ENCODE measurements at regions not wholly inside any gene's neighbourhood (a gene's known extent, or its start where the extent isn't known, plus 50 kb on each side); places are given as distances from the start of the nearest gene placed in this dataset.

DNA sequence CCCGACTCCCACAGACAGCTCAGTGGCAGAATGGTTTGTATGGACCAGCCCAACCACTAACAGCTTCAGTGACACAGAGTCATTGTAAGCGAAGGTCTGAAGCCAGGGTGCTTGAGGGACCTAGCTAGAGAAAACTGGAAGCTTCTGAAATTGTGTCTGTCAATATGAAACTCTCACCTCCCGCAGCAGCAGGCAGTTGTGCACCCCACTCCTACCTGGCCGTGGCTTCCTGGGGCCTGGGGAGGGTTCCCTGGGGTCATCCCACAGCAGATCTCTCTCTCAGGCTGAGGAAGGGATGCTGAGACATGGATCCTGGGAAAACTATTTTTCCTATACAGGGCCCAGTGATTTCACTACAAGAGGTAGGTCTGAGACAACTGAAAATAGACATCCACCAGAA is 229.5 kb downstream of the TFCP2L1 start:
- Histone ChIP-seq H3K9me2 (ENCODE audit: insufficient read depth) (no peaks in the 10 kb centered on the region), H3K79me2 (ENCODE audit: insufficient read depth, low read length) (no peaks in the 10 kb centered on the region), H3K27me3 (ENCODE audit: insufficient read depth, low read length) (no peaks in the 10 kb centered on the region), H3K4me3 (replicated peaks in 1 of 2; ENCODE audit: low read depth in 1 of 2, low read length in 2 of 2) (no peak overlapping the region), H3K9ac (ENCODE audit: low read length) (no peak overlapping the region), H3K4me2 (ENCODE audit: low read length) (no peak overlapping the region), H3K36me3 (ENCODE audit: control insufficient read depth in 1 of 2, insufficient read depth in 2 of 2, low read length in 2 of 2) (no peaks in the 10 kb centered on the region), H2AFZ (ENCODE audit: low read depth, low read length, poor library complexity, severe bottlenecking) (no peak overlapping the region), H3K4me1 (ENCODE audit: control insufficient read depth in 1 of 2, insufficient read depth in 2 of 2, low read length in 2 of 2) (no peaks in the 10 kb centered on the region), H4K20me1 (ENCODE audit: insufficient read depth) (no peaks in the 10 kb centered on the region), H3K27ac (ENCODE audit: low read depth, low read length) (no peak overlapping the region), H3K9me3 (ENCODE audit: control insufficient read depth in 1 of 2, insufficient read depth in 1 of 2, low read depth in 1 of 2, low read length in 2 of 2) (peaks cover 0 to 6% of the 10 kb centered on the region in 2 experiments; a peak in 1 of 4 replicates)
- ChIA-PET RAD21 (ENCODE audit: low non-redundant PET in 1 of 2, low total read pairs in 2 of 2, uncharacterized antibody in 2 of 2, unreplicated experiment in 2 of 2) (no interaction called here), POLR2A (no interaction called here), CTCF (no interaction called here)
- DNase-seq (ENCODE audit: low read depth, low spot score): no peak
- intact Hi-C loops (cut with micrococcal nuclease): no loop called here
- no peak for TF ChIP-seq POLR2AphosphoS5 (IDR thresholded peaks at IDR 0.05; ENCODE audit: low read depth, low read length)
- TF ChIP-seq, protein P1, sequence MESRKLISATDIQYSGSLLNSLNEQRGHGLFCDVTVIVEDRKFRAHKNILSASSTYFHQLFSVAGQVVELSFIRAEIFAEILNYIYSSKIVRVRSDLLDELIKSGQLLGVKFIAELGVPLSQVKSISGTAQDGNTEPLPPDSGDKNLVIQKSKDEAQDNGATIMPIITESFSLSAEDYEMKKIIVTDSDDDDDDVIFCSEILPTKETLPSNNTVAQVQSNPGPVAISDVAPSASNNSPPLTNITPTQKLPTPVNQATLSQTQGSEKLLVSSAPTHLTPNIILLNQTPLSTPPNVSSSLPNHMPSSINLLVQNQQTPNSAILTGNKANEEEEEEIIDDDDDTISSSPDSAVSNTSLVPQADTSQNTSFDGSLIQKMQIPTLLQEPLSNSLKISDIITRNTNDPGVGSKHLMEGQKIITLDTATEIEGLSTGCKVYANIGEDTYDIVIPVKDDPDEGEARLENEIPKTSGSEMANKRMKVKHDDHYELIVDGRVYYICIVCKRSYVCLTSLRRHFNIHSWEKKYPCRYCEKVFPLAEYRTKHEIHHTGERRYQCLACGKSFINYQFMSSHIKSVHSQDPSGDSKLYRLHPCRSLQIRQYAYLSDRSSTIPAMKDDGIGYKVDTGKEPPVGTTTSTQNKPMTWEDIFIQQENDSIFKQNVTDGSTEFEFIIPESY (IDR thresholded peaks at IDR 0.05; ENCODE audit: extremely low read depth, insufficient replicate concordance, low read length): no peak
- TF ChIP-seq SP1 (IDR thresholded peaks at IDR 0.05; ENCODE audit: low read depth): no peak
- TF ChIP-seq SRF (IDR thresholded peaks at IDR 0.05; ENCODE audit: low read depth): no peak
- no peak for TF ChIP-seq CBX3 (IDR thresholded peaks at IDR 0.05; ENCODE audit: low read depth)
- no peak for TF ChIP-seq FOSL1 (IDR thresholded peaks at IDR 0.05; ENCODE audit: low read depth)
- TF ChIP-seq ZFX (IDR thresholded peaks at IDR 0.05): no peak
- no peak for TF ChIP-seq ELF1 (IDR thresholded peaks at IDR 0.05; ENCODE audit: borderline replicate concordance, low read depth)
- no peak for TF ChIP-seq SIN3A (IDR thresholded peaks at IDR 0.05; ENCODE audit: low read depth)
- TF ChIP-seq ATF3 (IDR thresholded peaks at IDR 0.05): no peak
- no peak for TF ChIP-seq CEBPB (IDR thresholded peaks at IDR 0.05; ENCODE audit: low read depth)
- no peak for TF ChIP-seq EZH2 (IDR thresholded peaks at IDR 0.05)
- TF ChIP-seq ZNF274 (IDR thresholded peaks at IDR 0.05; ENCODE audit: low read depth, low read length): no peak
- no peak for TF ChIP-seq POLR2A (IDR thresholded peaks at IDR 0.05; ENCODE audit: borderline replicate concordance, extremely low read depth, insufficient read depth, insufficient read length)
- no peak for TF ChIP-seq MAX (IDR thresholded peaks at IDR 0.05)
- TF ChIP-seq YY1 (IDR thresholded peaks at IDR 0.05; ENCODE audit: extremely low read depth, insufficient replicate concordance, low read depth, low read length): no peak
- no peak for TF ChIP-seq REST (IDR thresholded peaks at IDR 0.05; ENCODE audit: low read depth)
- no peak for TF ChIP-seq JUND (IDR thresholded peaks at IDR 0.05)
- ATAC-seq: no peak
- BruUV-seq (replicated peaks): no TSS peak
